NCI-H1105 (cell line): ENCODE measurements at regions not wholly inside any gene's neighbourhood (a gene's known extent, or its start where the extent isn't known, plus 50 kb on each side); places are given as distances from the start of the nearest gene placed in this dataset.

Experiments
- DNase-seq: peaks from one replicate; lab custom pipeline; 2025; lab: John Stamatoyannopoulos, UW

DNA sequence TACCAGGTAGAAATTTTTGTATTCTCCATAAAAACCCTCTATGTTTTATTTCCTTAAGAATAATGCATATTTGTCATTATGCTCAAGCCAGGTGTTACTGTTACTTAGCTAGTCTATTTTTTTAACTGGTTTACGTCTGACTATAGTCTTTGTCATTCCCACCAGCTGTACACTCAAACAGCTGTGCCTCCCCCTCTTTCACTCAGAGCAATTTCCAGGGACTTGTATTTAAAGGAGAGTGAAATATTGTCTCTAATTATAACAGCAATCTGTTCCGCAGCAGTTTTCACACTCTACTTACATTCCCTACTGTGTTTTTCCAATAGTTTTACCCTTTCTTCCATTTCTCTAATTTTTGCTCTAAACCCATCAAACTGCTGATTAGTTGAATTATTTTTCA is 813.6 kb upstream of the MIR17HG start:
- DNase-seq = no peak

DNA sequence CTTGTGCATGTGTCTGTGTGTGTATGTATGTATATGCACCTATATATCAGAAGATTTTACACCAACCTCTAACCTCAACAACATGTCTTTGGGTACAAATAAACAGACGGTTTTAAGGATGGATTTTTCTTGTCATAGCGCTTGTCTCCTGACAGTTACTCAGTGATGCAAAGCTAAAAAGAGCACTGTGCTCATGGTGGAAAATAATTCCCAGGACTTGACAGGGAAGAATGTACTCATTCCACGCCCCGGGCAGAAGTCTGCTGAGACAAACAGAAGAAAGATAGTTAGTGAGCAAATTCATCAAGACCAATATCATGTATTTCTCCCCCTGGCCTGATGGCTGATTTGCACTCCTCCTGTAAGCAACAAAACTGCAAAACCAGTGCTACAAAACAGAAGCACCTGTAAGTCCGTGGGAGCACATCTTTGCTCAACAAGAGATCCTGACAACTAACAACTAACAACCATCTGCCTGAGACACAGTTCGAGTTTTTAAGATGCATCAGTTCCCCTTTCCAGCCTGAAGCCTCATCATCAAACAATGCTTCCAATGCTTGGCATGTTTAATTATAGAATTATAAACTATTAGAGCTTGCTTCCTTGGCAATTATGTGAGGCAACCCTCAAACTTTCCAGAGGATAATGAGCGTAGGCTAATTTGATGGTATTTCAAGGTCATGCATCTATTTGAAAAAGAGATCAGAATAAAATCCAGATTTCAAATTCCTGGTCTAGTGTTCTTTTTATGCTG is 812.7 kb upstream of the MIR17HG start:
- DNase-seq = no peak

DNA sequence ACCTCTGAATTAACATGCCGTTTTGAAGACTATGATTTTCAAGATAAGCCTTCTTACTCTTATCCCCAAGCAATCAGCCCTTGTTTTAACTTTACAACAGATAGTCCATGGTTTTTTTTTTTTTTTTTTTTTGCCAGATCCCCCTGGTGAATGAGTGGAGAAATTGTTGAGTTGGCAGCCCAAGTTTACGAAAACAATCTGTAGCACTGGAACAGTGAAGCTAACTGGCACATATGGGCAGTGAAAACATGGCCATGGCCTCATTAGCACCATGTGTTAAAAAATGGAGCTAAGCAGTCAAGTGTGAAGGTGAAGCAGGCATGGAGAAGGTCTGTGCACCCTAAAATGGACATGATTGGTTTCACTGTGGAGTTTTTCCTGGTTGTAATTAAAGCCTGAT is 812.1 kb upstream of the MIR17HG start:
- no peak for DNase-seq

DNA sequence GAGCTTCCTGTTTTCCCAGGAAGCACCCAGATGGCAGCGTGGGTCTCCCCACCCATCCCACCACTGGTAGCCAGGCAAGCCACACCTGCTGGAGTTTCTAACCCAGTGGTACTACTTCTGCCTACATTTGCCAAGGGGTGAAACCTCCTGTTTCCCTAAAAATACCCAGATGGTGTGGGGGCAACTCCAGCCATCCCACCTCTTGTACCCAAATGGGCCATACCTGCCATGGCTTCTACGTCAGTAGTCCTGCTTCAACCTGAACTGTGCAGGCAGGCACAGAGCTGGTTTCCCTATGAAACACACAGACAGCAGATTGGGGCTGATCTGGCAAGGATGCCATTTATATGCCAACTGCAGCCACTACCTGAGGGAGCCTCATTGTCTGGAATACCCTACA is 809.4 kb upstream of the MIR17HG start:
- DNase-seq = no peak

DNA sequence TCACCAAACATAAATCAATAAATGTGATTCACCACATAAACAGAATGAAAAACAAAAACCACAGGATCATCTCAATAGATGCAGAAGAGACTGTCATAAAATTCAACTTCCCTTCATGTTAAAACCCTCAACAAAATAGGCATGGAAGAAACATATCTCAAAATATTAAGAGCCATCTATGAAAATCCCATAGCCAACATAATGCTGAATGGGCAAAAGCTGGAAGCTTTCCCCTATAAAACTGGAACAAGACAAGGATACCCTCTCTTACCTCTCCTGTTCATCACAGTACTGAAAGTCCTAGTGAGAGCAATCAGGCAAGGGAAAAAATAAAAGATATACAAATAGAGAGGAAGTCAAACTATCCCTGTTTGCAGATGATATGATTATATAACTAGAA is 806.1 kb upstream of the MIR17HG start:
- DNase-seq = no peak

DNA sequence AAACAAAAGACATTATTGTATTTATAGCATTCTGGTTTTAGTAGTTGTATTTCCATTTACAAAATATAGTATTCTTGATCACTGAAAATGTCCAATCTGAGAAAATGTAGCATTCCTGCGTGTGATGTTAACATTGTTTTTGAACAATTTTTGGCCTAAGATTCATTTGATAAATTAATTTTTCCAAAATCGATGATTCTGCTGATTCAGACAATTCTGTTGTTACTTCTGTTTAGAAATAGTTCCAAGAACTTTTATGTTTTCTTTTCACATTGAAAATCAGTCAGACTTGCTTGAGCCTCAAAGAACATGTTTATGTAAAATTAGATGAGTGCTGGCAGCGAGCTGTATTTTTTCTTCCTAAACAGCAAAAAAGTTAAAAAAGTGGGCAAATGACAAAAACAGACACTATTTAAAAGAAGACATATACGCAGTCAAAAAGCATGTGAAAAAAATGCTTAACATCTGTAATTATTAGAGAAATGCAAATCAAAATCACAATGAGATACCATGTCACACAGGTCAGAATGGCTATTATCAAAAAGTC is 804.5 kb upstream of the MIR17HG start:
- DNase-seq = no peak

DNA sequence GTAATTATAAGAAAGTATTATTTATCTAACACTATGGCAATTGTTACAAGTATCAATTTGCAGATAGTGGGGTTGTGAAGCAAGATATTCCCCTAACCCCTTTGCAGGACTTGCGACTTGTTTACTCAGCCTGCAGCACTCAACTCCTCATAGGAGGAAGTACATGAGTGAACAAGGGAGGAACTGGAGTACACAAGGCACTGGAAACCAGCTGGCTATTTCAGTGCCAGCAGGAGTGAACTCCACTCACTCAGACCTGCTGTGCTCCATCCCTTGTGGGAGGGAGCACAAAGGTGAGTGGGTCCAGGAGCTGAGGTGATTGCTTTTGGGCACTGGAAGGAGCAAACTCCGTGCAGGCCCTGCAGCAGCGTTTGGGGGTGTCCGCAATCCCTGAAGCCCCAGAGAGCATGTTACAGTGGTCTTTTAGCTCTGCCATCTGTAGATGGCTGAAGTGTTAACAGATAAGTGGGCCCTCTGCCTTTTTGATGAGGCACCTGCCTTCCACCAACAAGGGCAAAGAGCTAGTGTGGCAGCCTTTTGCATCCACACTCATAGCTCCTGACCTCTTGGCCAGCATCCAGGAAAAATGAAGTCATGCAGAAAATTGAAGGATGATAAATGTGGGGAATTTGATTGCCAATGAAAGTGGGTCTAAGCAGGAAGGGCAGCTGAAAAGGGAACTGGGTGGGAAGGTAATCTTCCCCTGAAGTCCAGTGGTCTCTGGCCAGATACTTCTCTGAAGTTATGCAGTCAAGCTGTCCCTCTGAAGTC is 802.2 kb upstream of the MIR17HG start:
- DNase-seq = peak; percentile 50

DNA sequence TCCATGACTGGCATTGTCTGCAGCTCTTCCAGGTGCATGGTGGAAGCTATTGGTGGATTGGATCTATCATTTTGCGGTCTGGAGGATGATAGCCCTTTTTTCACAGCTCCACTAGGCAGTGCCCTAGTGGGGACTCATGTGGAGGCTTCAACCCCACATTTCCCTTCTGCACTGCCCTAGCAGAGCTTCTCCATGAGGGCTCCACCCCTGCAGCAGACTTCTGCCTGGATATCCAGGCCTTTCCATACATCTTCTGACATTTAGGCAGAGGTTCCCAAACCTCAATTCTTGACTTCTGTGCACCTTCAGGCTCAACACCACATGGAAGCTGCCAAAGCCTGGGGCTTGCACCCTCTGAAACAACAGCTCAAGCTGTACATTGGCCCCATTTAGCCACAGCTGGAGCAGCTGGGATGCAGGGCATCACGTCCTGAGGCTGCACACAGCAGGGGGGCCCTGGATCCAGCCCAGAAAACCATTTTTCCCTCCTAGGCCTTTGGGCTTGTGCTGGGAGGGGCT is 800.2 kb upstream of the MIR17HG start:
- DNase-seq = no peak

DNA sequence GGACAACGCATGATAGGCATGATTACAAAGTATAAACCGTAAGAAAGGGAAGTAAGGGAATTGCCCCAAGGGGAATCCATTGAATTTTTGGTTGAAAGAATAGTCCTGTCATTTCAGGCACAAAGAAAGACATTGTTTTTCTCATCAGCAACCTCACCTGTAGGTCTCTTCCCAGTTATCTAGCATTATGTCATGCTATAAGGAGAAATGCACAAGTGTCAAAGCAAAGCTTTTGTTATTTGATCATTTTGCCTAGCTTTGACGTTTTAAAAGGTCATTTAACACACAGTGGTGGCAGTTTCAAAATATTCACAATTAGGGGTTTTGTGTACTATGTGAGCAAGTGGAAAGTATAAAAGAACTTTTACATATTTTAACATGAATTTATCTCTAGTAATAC is 796.2 kb upstream of the MIR17HG start:
- DNase-seq = no peak

DNA sequence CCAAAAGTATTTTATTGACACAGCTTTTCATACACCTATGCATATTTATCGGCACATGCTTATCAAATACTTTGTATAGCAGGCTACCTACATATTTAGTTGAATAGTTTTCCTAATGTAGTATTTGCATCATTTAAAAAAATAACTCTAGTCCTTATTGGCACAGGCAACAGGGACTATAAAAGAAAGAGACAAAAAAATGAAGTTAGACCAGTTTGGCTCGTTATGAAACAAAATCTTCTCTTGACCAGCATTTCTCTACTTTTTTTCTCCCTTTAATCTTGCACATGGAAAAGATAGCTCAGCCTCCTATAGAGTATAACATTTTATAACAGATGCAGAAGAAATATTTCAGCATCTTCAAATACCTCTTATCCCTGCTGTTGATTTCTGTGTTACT is 794.8 kb upstream of the MIR17HG start:
- no peak for DNase-seq

DNA sequence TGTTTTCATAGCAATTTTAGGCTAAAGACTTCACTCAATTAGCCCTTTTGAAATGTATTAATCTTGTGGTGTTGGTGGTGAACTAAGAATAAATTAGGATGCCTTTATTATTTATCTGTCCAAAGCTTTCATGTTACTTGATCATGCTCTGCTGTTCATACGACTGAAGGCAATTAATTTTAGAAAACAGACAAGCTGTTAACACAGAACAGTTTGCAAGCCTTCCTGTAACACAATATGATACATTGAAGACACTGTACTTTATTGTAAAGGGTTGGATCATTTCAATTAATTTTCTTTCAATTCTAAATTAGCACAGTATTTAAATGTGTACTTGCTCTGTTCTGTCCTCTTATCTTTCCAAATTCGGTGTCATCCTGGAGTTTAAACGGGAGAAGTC is 794.3 kb upstream of the MIR17HG start:
- DNase-seq = no peak

DNA sequence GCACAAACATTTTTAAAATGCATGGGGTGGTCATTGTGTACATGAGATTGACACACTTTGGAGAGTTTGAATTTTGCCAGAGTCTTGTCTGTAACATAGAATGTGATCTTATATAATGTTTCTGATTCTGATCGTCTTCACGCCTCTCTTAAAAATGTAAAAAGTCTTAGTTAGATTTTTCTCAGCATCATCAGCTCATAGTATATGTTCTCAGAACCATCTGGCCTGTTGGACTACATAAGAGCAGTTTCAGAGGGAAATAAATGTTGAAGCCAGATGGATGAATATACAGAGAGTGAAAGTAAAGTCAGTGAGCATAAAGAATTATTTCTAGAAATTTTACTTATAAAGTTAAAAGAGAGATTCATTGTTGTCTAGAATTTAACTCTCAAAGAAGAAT is 789.9 kb upstream of the MIR17HG start:
- DNase-seq = no peak

DNA sequence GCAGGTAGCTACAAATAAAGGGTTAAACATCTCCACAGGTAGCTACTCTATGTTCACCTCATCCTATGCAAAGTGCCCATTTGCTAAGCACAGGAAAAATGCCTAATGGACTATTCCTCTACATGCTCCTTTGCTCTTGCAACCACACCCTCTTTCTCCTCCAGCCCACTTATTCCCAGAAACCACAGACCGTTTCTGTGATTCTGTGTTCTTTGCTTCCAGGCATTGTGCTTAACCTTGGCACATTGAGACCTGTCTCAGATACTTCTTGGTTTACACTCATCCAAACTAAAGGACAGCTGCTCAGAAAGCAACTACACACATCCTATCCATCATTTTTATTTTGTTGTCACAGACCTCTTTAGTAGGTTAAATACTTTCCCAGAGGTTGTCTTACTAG is 785.0 kb upstream of the MIR17HG start:
- DNase-seq = no peak

DNA sequence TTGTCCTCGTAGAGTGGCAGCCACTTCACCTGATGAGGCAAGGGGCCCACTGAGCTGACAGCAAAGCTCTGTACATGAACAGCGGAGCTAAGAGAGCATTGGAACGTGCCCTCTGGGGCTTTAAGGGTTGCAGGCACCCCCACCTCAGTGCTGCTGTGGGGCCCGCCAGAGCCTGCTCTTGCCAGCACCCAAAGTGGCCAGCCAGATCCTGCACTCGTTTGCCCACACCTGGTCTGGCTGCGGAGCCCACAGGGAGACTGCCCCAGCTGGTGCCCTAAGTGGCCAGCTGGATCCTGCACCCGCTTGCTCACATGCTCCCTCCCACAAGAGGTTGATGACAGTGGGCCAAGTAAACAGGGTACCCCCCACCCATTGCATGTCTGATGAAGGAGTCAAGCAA is 783.4 kb upstream of the MIR17HG start:
- no peak for DNase-seq

DNA sequence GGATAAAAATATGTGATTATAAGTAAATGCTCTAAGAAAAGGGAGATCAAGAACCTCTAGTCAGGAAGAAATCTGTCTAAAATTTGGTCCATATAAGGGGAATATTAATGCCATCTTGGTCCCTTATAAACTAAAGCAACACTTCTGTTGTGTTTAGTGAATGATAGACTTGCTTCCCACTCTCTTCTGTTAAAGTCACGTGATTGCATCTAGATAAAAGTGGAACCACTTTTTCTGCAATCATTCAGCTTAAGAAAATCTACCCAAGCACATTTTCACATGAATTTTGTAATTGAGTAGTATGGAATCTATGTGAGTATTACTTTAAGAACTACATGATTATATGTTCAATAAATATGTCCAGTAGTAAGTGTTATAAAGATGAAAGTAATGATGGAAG is 782.9 kb upstream of the MIR17HG start:
- no peak for DNase-seq

DNA sequence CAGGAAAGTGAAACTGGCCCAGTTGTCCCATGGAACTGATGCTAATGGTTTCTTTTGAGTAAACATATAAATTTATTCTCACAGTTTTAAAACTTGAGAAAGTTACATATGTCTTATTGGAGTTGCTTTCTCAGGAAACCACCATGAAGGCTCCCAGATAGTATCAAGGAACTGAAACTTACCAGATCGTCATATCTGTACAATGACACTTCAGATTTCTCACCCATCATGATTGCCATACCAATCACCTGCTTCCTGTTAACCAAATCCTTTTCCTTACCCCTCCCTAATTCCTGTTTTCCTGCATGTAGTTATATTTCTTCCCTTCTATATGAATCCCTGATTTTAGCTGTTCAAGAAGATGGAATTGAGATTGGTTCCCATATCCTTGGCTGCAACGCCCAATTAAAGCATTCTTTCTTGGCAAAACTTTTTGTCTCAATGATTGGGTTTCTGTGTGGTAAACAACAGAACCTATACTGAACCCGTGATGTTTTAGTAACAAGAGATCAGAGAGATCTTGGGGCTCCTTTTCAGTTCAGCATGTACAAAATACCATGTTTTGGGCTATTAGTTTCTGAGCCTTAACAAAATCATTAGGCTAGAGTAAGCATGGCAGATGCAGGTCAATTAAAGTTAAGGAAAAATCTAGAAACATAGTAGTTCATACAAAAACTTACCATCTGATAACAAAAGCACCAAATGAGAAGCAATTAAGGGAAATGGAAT is 781.3 kb upstream of the MIR17HG start:
- DNase-seq = no peak

DNA sequence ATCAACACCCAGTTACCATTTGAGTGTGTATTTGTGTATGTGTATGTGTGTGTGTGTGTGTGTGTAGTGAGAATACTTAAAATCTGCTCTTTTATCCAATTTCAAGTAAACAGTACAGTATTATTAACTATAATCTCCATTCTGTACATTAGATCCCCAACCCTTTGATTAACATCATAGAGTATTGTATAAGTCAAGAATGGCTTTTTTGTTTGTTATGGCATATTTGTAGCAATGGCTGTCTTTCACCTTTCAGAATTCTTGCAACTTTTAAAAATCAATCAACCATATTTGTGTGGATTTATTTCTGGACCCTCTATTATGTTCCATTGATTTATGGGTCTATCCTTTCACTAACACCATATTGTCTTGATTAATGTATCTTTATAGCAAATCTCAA is 779.3 kb upstream of the MIR17HG start:
- DNase-seq = no peak

DNA sequence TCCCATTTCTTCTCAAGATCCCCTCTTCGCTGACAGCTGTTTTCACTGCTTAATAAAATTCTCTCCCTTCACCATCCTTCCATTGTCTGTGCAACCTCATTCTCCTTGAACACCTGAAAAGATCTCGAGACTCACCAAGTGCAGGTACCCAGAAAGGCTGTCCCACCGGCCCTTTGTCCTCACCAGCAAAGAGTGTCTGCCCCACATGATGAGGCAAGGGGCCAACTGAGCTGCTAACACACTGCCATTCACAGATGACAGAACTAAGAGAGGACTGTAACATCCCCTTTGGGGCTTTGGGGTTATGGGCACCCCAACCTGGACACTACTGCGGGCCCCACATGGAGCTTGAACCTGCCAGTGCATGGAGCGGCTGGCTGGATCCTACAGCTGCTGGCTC is 771.4 kb upstream of the MIR17HG start:
- DNase-seq = no peak

DNA sequence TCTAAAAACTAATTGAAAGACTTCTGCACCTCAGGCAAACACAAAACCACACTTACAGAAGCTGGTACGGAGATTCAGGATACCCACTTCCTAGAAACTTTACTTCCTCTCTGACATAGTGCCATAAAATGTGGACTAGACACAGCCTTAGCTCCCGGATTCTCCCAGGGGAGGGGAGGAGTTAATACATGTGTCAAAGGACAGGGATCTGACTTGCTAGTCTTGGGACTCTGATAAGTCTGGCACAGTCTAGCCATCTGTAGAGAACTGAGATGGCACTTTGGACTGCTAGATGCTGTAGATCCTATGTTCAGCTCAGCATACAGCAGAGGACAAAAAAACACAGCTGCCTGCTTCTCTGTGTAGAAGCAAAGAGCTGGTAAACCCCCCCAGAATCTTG is 769.8 kb upstream of the MIR17HG start:
- DNase-seq = no peak

DNA sequence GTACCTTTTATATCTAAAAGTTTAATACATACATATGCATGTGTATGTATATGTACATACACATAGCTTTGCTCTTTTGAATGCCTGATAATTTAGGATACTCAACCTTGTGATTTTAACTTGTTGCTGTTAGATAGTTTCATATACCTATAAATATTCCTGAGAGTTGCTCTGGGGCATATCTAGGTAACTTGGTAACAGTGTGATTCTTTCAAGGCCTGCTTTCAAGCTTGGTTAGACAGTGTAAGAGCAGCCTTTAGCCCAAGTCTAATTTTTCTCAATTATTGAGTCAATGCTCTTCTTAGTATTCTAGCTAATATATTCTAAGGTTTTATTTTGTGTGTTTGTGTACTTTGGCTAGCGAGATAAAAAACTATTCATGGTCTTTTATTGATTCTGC is 762.1 kb upstream of the MIR17HG start:
- no peak for DNase-seq

DNA sequence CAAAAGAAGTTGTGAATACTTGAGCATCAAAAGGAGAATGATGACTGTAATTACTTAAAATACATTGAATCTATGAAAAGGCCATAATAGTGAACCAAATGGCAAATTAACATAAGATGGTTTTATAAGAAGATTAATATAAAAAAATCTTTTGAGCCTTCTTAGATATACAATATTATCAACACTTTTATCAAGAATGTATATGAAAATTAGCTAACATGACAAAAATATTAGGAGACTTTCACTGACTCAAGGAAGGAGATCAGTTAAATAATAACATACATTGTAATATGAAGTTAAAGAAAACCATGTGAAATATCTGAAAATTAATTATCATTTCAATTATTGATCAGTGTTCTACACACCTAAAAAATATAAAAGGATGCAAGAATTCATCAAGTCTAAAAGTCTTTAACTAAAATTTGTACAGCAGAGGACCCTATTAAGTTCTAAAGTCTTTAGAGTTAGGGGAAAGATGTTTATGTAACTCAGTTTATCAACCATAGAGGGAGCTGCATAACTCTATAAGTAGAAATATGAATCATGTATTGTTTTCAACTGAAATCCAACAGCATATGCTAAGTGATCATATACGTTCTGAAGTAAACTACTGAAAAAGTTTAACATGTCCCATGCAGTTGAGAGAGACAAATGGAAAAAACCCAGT is 756.1 kb upstream of the MIR17HG start:
- DNase-seq = no peak

DNA sequence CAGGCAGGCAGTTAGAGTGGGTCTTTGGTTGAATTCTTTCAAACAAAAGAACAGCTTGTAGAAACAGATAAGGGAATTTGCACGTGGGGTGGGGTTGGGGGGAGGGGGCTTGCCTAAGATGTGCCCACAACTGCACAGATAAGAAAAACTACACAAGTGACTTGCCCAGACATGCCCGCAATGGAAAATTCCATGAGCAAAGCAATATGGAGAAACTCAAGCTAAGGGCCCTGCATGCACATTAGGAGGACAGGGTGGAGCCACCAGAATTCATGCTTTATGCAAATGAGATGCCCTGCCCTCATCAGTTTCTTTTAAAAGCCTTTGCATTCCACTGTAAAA is 755.6 kb upstream of the MIR17HG start:
- DNase-seq = no peak
